BE2C (cell line): ENCODE measurements at regions not wholly inside any gene's neighbourhood (a gene's known extent, or its start where the extent isn't known, plus 50 kb on each side); places are given as distances from the start of the nearest gene placed in this dataset.

Experiments used
- DNase-seq: peaks from one replicate; pipeline ENCODE4 v3.0.0-alpha.2; 2020
- H3K27me3 ChIP-seq: fragments of 250-450 bp; sonication (Bioruptor Pico); 2 replicates; pipeline ENCODE4 v1.5.1; 2020; ENCODE audit warnings: mild to moderate bottlenecking
- H3K36me3 ChIP-seq: fragments of 250-450 bp; sonication (Bioruptor Pico); 2 replicates; pipeline ENCODE4 v1.5.1; 2020; ENCODE audit warnings: mild to moderate bottlenecking
- H3K4me1 ChIP-seq: fragments of 250-450 bp; sonication (Bioruptor Pico); 2 replicates; pipeline ENCODE4 v1.5.1; 2020
- H3K4me3 ChIP-seq: 2 replicates; pipeline ENCODE4 v1.5.1; 2011; ENCODE audit warnings: low read depth, low read length
- H3K9me3 ChIP-seq: fragments of 250-450 bp; sonication (Bioruptor Pico); 2 replicates; pipeline ENCODE4 v1.5.1; 2020
- CTCF ChIP-seq: IDR thresholded peaks from 2 replicates; pipeline ENCODE4 v1.5.1; 2012; ENCODE audit warnings: mild to moderate bottlenecking, low read depth, low read length

DNA sequence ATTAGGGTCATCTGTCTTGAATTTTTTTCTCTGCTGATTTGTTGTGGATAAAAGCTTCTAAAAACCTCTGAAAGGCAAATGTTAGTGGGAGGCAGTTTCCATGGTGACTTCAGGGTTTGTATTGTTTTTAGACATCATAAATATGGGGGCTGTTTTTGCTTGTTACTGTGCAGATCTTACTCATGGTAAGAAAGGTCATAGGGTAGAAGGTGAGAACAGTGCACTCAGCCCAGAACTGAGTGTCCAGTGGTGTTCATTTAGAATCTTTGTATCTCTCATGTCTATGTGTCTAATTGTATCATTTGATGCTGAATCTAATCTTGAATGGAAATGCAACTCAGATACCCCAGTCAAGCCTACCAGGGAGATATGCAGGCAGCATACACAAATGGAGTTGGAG is 609.8 kb downstream of the ZNF674 start:
- H3K9me3 ChIP-seq, result no peaks in the 10 kb centered on the region
- H3K4me3 ChIP-seq, result no peak overlapping the region
- no peaks in the 10 kb centered on the region for H3K4me1 ChIP-seq
- DNase-seq, result no peak
- no peaks in the 10 kb centered on the region for H3K36me3 ChIP-seq
- no peak for TF ChIP-seq CTCF
- no peaks in the 10 kb centered on the region for H3K27me3 ChIP-seq

DNA sequence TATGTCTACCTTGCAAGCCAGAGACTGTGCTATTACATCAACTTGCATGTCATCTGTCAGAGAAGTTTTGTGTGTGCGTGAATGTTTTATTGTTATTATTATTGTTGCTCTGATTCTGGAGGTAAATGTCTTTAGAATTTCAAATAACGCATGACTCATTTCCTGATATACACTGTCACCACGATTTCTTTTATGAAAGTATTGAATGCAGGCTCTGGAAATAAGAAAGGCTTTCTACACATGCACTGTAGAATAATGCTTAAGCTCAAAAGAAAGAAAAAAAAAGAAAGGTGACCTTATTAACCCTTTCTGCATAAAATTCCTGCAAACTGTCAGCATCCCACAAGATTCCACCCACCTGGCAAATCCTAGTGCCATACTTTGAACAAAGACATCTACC is 632.9 kb downstream of the ZNF674 start:
- no peak for TF ChIP-seq CTCF
- Histone ChIP-seq H3K4me3 (no peak overlapping the region), H3K36me3 (no peaks in the 10 kb centered on the region), H3K9me3 (no peaks in the 10 kb centered on the region), H3K4me1 (no peaks in the 10 kb centered on the region), H3K27me3 (no peaks in the 10 kb centered on the region)
- no peak for DNase-seq

DNA sequence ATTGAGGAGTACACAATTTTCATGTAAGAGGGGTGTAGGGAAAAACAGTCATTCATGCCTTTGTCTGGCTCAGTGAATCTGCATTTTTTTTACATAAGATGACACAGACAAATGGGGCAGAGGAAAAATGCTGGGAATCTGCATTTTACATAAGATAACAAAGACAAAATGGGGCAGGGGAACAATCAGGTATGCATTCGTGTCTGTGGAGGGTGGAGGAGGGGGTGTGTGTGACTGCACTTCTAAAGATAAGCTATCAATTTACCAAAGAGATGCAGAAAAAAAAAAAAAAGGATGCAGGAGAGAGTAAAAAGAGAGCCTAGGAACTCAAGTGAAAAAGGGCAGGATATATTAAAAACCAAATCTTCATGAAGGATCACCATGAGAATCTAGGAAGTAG is 637.4 kb downstream of the ZNF674 start:
- Histone ChIP-seq H3K4me3 (no peak overlapping the region), H3K9me3 (no peaks in the 10 kb centered on the region), H3K27me3 (no peaks in the 10 kb centered on the region), H3K4me1 (no peaks in the 10 kb centered on the region), H3K36me3 (no peaks in the 10 kb centered on the region)
- no peak for DNase-seq
- TF ChIP-seq CTCF, result no peak

- H3K4me3 ChIP-seq, result no peak overlapping the region
- no peaks in the 10 kb centered on the region for H3K9me3 ChIP-seq
- H3K4me1 ChIP-seq, result no peaks in the 10 kb centered on the region
- no peaks in the 10 kb centered on the region for H3K36me3 ChIP-seq
- H3K27me3 ChIP-seq, result no peaks in the 10 kb centered on the region
- no peak for TF ChIP-seq CTCF
- DNase-seq, result no peak
These were observed 641.4 kb downstream of the ZNF674 start for GRCh38 chrX:45903781-45904201.

DNA sequence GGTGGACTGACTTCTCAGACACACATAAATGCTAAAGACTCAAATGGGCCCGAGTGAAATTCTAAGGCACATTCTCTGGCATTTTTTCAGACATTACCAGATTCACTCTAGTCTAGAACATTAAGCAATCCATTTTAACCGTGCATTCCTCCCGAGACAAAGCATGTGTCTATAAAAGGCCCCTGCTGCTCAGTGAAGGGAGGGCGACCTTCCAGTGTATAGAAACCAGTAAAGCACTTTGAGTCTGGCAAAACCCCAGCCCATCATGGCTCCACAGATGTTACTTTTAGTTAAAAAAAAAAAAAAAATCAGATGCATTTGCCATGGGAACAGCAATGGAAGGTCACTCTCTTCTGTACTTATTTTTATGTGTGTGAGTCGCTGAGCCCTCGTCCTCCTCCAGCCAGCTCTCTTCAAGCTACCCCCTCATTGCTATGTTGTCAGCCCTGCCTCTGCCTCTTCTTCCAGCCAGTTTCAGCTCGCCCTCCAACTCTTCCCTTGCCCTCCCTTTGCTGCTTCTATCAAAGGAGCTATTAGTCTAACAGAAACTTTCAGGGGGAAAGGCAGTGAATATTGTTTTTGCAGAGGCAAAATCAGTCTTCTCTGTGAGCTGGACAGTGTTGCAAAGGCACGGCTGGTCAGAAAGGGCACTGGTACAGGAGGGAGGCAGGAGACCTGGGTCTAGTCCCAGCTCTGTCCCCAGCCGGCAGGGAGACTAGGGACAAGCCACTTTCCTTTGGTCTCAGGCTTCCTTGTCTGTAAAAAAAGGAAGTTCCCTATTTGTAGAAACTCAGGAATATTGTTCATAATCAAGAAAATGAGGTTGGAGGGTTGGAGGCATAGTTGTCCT is 644.2 kb downstream of the ZNF674 start:
- Histone ChIP-seq H3K27me3 (no peaks in the 10 kb centered on the region), H3K36me3 (no peaks in the 10 kb centered on the region), H3K4me1 (no peaks in the 10 kb centered on the region), H3K4me3 (no peak overlapping the region), H3K9me3 (no peaks in the 10 kb centered on the region)
- DNase-seq, result no peak
- TF ChIP-seq CTCF, result no peak

GRCh38 chrX:45894864-45895645 is 650.2 kb downstream of the ZNF674 start:
- Histone ChIP-seq H3K9me3 (no peaks in the 10 kb centered on the region), H3K27me3 (no peaks in the 10 kb centered on the region), H3K4me1 (no peaks in the 10 kb centered on the region), H3K36me3 (no peaks in the 10 kb centered on the region), H3K4me3 (no peak overlapping the region)
- no peak for TF ChIP-seq CTCF
- DNase-seq, result no peak
